ENCODE measurements at regions not wholly inside any gene's neighbourhood (a gene's known extent, or its start where the extent isn't known, plus 50 kb on each side); places are given as distances from the start of the nearest gene placed in this dataset.
A peak's percentile ranks its signal among the peaks of the same experiment; 100 is the strongest.
"Not testable (repeated sequence)": the region's sequence is repeated elsewhere in the genome, so short reads cannot be mapped to it uniquely, and the experiment has no call there.

DNA sequence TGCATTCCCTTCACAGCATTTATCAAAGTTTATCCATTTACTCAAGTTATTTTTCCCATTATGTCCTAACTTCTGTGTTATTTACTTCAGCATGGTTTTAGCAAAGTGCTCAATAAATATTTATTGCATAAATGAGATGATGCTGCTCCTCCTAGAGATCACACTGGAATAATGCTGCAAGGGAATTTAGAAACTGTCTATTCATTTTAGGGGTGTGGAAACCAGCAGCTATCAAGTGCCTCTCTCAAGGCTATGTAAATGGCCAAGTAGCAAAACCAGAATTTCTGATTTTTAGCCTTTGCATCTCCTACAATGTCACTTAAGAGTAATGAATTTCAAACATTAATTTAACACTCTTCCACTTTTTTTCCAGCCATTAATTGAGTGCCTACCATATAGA is 316.2 kb downstream of the COL12A1 start:
- TF ChIP-seq POLR2A (IDR thresholded peaks at IDR 0.05) (no peak), POLR2AphosphoS5 (IDR thresholded peaks at IDR 0.05) (no peak), EP300 (IDR thresholded peaks at IDR 0.05) (no peak)
- TF ChIP-seq, protein P1, sequence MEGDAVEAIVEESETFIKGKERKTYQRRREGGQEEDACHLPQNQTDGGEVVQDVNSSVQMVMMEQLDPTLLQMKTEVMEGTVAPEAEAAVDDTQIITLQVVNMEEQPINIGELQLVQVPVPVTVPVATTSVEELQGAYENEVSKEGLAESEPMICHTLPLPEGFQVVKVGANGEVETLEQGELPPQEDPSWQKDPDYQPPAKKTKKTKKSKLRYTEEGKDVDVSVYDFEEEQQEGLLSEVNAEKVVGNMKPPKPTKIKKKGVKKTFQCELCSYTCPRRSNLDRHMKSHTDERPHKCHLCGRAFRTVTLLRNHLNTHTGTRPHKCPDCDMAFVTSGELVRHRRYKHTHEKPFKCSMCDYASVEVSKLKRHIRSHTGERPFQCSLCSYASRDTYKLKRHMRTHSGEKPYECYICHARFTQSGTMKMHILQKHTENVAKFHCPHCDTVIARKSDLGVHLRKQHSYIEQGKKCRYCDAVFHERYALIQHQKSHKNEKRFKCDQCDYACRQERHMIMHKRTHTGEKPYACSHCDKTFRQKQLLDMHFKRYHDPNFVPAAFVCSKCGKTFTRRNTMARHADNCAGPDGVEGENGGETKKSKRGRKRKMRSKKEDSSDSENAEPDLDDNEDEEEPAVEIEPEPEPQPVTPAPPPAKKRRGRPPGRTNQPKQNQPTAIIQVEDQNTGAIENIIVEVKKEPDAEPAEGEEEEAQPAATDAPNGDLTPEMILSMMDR (IDR thresholded peaks at IDR 0.05) = no peak
- no peaks in the 10 kb centered on the region for H3K27me3 ChIP-seq
- no peak overlapping the region for H3K4me3 ChIP-seq
- no peak overlapping the region for H3K27ac ChIP-seq
- ATAC-seq (ENCODE audit: low FRiP score in 2 of 2) = no peak
- DNase-seq = no peak
- H3K9me3 ChIP-seq = no peaks in the 10 kb centered on the region
- H3K36me3 ChIP-seq = no peaks in the 10 kb centered on the region
- H3K4me1 ChIP-seq = no peaks in the 10 kb centered on the region

GRCh38 chr6:74888741-74889140 is 317.1 kb downstream of the COL12A1 start:
- not testable (repeated sequence) for H3K4me1 ChIP-seq; ATAC-seq (ENCODE audit: low FRiP score in 2 of 2); H3K9me3 ChIP-seq; H3K4me3 ChIP-seq; H3K27ac ChIP-seq; H3K36me3 ChIP-seq; H3K27me3 ChIP-seq
- 75 to 94% methylated on average over 5 to 6 of the region's 6 CpGs for WGBS, 2 donors
- peak in 1 of 2 donors; percentile 17 for DNase-seq

GRCh38 chr6:74879976-74880375 is 325.9 kb downstream of the COL12A1 start:
- WGBS, 2 donors = 75 to 88% methylated on average over 2 of the region's 2 CpGs
- no peak overlapping the region for H3K27ac ChIP-seq
- no peak for ATAC-seq (ENCODE audit: low FRiP score in 2 of 2)
- H3K9me3 ChIP-seq = no peaks in the 10 kb centered on the region
- no peaks in the 10 kb centered on the region for H3K27me3 ChIP-seq
- TF ChIP-seq EP300 (IDR thresholded peaks at IDR 0.05) (no peak), POLR2AphosphoS5 (IDR thresholded peaks at IDR 0.05) (no peak), POLR2A (IDR thresholded peaks at IDR 0.05) (no peak)
- TF ChIP-seq, protein P1 (IDR thresholded peaks at IDR 0.05) = no peak
- DNase-seq = no peak
- no peaks in the 10 kb centered on the region for H3K36me3 ChIP-seq
- H3K4me3 ChIP-seq = no peak overlapping the region
- no peaks in the 10 kb centered on the region for H3K4me1 ChIP-seq

- Histone ChIP-seq H3K27me3 (no peaks in the 10 kb centered on the region), H3K27ac (no peak overlapping the region), H3K9me3 (no peaks in the 10 kb centered on the region), H3K4me1 (no peaks in the 10 kb centered on the region), H3K4me3 (no peak overlapping the region), H3K36me3 (no peaks in the 10 kb centered on the region)
- 77 to 83% methylated on average over 4 of the region's 4 CpGs for WGBS, 2 donors
- peak in 1 of 2 donors; percentile 51 for ATAC-seq (ENCODE audit: low FRiP score in 2 of 2)
- TF ChIP-seq POLR2A (IDR thresholded peaks at IDR 0.05) (no peak), POLR2AphosphoS5 (IDR thresholded peaks at IDR 0.05) (no peak), EP300 (IDR thresholded peaks at IDR 0.05) (no peak)
- TF ChIP-seq, protein P1 (IDR thresholded peaks at IDR 0.05) = no peak
- DNase-seq = no peak
Observed at GRCh38 chr6:74879234-74879633, 326.6 kb downstream of the COL12A1 start.

GRCh38 chr6:74875193-74875592 is 330.7 kb downstream of the COL12A1 start:
- WGBS, 2 donors = 89 to 91% methylated on average over 2 of the region's 2 CpGs

More at GRCh38 chr6:74875193-74875592, 330.7 kb downstream of the COL12A1 start:
- Histone ChIP-seq H3K4me1 (no peaks in the 10 kb centered on the region), H3K27me3 (no peaks in the 10 kb centered on the region), H3K36me3 (no peaks in the 10 kb centered on the region), H3K4me3 (no peak overlapping the region), H3K27ac (no peak overlapping the region), H3K9me3 (no peaks in the 10 kb centered on the region)
- ATAC-seq (ENCODE audit: low FRiP score in 2 of 2) (no peak), DNase-seq (no peak)
- TF ChIP-seq POLR2AphosphoS5 (IDR thresholded peaks at IDR 0.05) = no peak
- TF ChIP-seq EP300 (IDR thresholded peaks at IDR 0.05) = no peak
- TF ChIP-seq, protein P1 (IDR thresholded peaks at IDR 0.05) = no peak
- TF ChIP-seq POLR2A (IDR thresholded peaks at IDR 0.05) = no peak

All from upper lobe of left lung (tissue), 6 donors.